Left lung (tissue), 4 donors: ENCODE measurements at regions not wholly inside any gene's neighbourhood (a gene's known extent, or its start where the extent isn't known, plus 50 kb on each side); places are given as distances from the start of the nearest gene placed in this dataset.

Source experiments
- ATAC-seq: fragments of 200-7000 bp; cut with Tn5 transposase; one replicate; pipeline ENCODE4 v1.9.1; 2020; ENCODE audit warnings: moderate library complexity
- DNase-seq, 4 donors: peaks; one replicate each; pipeline ENCODE4 v3.0.0-alpha.2; 2013 to 2020
- H3K27ac ChIP-seq, 2 donors: fragments of 200-600 bp; sonication (generic) in 1 of 2; one replicate each; pipeline versions ENCODE4 v1.5.0 to v1.8.0; 2020 to 2021
- H3K27me3 ChIP-seq, 2 donors: fragments of 200-600 bp; sonication (generic) in 1 of 2; one replicate each; pipeline versions ENCODE4 v1.5.0 to v1.8.0; 2020 to 2021
- H3K36me3 ChIP-seq, 2 donors: fragments of 200-600 bp; sonication (generic) in 1 of 2; one replicate each; pipeline versions ENCODE4 v1.5.0 to v1.8.0; 2020 to 2021
- H3K4me1 ChIP-seq, 2 donors: fragments of 200-600 bp; one replicate each; pipeline ENCODE4 v1.8.0; 2021
- H3K4me3 ChIP-seq, 2 donors: fragments of 200-600 bp; sonication (generic) in 1 of 2; one replicate each; pipeline versions ENCODE4 v1.5.0 to v1.8.0; 2020 to 2021; ENCODE audit warnings: mild to moderate bottlenecking in 1 of 2
- H3K9me3 ChIP-seq, 2 donors: fragments of 200-600 bp; sonication (generic) in 1 of 2; one replicate each; pipeline versions ENCODE4 v1.5.0 to v1.8.0; 2020 to 2021
- CTCF ChIP-seq, 2 donors: fragments of 200-600 bp; sonication (generic) in 1 of 2; IDR thresholded peaks; one replicate each; pipeline versions ENCODE4 v1.5.0 to v1.8.0; 2021; ENCODE audit warnings: antibody characterized with exemption in 2 of 2
- intact Hi-C, 2 donors: fragments of 100-400 bp; cut with DNase I; formaldehyde crosslinking; loops; one replicate each; pipeline versions ENCODE4 v1.11.2 to v1.14.2; 2022
- donor health status: DM: no; HTN: yes; CAD: no.
- donor health status: DM: no; HTN: no; CAD: no.

GRCh38 chr22:34743110-34743751 is 322.7 kb upstream of the ISX start:
- TF ChIP-seq CTCF (IDR thresholded peaks at IDR 0.05), result no peak
- ATAC-seq (no peak), DNase-seq (no peak)
- intact Hi-C loops, result no loop called here
- Histone ChIP-seq H3K4me1 (no peaks in the 10 kb centered on the region), H3K4me3 (no peak overlapping the region), H3K27me3 (no peaks in the 10 kb centered on the region), H3K27ac (no peak overlapping the region), H3K9me3 (peaks cover 0 to 2% of the 10 kb centered on the region in 2 donors), H3K36me3 (no peaks in the 10 kb centered on the region)

- ATAC-seq (no peak), DNase-seq (no peak)
- Histone ChIP-seq H3K9me3 (no peaks in the 10 kb centered on the region), H3K36me3 (no peaks in the 10 kb centered on the region), H3K4me3 (no peak overlapping the region), H3K27me3 (peaks cover 0 to 30% of the 10 kb centered on the region in 2 donors), H3K4me1 (no peaks in the 10 kb centered on the region), H3K27ac (no peak overlapping the region)
- intact Hi-C loops, result no loop called here
- TF ChIP-seq CTCF (IDR thresholded peaks at IDR 0.05), result no peak
These were observed 305.5 kb upstream of the ISX start for GRCh38 chr22:34760276-34761008.

GRCh38 chr22:34761111-34761510 is 304.8 kb upstream of the ISX start:
- Histone ChIP-seq H3K27me3 (peaks cover 0 to 30% of the 10 kb centered on the region in 2 donors), H3K27ac (no peak overlapping the region), H3K4me3 (no peak overlapping the region), H3K9me3 (no peaks in the 10 kb centered on the region), H3K36me3 (no peaks in the 10 kb centered on the region), H3K4me1 (no peaks in the 10 kb centered on the region)
- ATAC-seq (no peak), DNase-seq (no peak)
- no peak for TF ChIP-seq CTCF (IDR thresholded peaks at IDR 0.05)
- intact Hi-C loops, result no loop called here

- no peak overlapping the region for H3K4me3 ChIP-seq
- H3K4me1 ChIP-seq, result no peaks in the 10 kb centered on the region
- H3K27ac ChIP-seq, result no peak overlapping the region
- intact Hi-C loops, result no loop called here
- no peaks in the 10 kb centered on the region for H3K36me3 ChIP-seq
- H3K27me3 ChIP-seq, result peaks cover 0 to 23% of the 10 kb centered on the region in 2 donors
- DNase-seq (no peak), ATAC-seq (no peak)
- no peak for TF ChIP-seq CTCF (IDR thresholded peaks at IDR 0.05)
- no peaks in the 10 kb centered on the region for H3K9me3 ChIP-seq
These were observed 302.5 kb upstream of the ISX start for GRCh38 chr22:34763496-34763895.

- no peaks in the 10 kb centered on the region for H3K4me1 ChIP-seq
- intact Hi-C loops, result no loop called here
These were observed 300.8 kb upstream of the ISX start for GRCh38 chr22:34765115-34765514.

More at GRCh38 chr22:34765115-34765514, 300.8 kb upstream of the ISX start:
- H3K36me3 ChIP-seq, result no peaks in the 10 kb centered on the region
- no peaks in the 10 kb centered on the region for H3K9me3 ChIP-seq
- H3K4me3 ChIP-seq, result no peak overlapping the region
- no peak for TF ChIP-seq CTCF (IDR thresholded peaks at IDR 0.05)
- ATAC-seq (no peak), DNase-seq (no peak)
- H3K27me3 ChIP-seq, result peaks cover 0 to 15% of the 10 kb centered on the region in 2 donors
- H3K27ac ChIP-seq, result no peak overlapping the region
